Panc1 (cell line): ENCODE measurements at regions not wholly inside any gene's neighbourhood (a gene's known extent, or its start where the extent isn't known, plus 50 kb on each side); places are given as distances from the start of the nearest gene placed in this dataset.
A peak's percentile ranks its signal among the peaks of the same experiment; 100 is the strongest.

Experiments
- ATAC-seq: fragments of 200-7000 bp; cut with Tn5 transposase; 2 replicates; pipeline ENCODE4 v1.9.1; 2020; ENCODE audit warnings: mild to moderate bottlenecking, moderate library complexity
- BruUV-seq: library from RNA; stranded (reverse); fragments of 400-500 nt; replicated peaks from 2 replicates; lab custom pipeline; 2021; lab: Mats Ljungman, UMichigan
- CTCF ChIA-PET: fragments of 300-600 bp; sonication (Branson Sonifier 250); formaldehyde crosslinking; loops from one replicate; lab custom pipeline; 2022; ENCODE audit warnings: antibody characterized with exemption; lab: Charles Lee
- POLR2A ChIA-PET: fragments of 300-600 bp; sonication (Branson Sonifier 250); formaldehyde crosslinking; loops from one replicate; lab custom pipeline; 2022; ENCODE audit warnings: antibody characterized with exemption; lab: Charles Lee
- DNase-seq: peaks from one replicate; pipeline ENCODE4 v3.0.0-alpha.2; 2010; ENCODE audit warnings: low read depth, low spot score
- H3K27ac ChIP-seq: 2 replicates; pipeline ENCODE4 v1.5.1; 2011; ENCODE audit warnings: mild to moderate bottlenecking, low read length, inconsistent platforms
- H3K27me3 ChIP-seq: fragments of 200-500 bp; sonication (Bioruptor generic); 2 replicates; pipeline ENCODE4 v1.6.0; 2014; ENCODE audit warnings: low read length, inconsistent platforms; ENCODE audit not compliant: control insufficient read depth, insufficient read depth
- H3K36me3 ChIP-seq: fragments of 200-500 bp; sonication (Bioruptor generic); 2 replicates; pipeline ENCODE4 v1.5.1; 2014; ENCODE audit warnings: inconsistent platforms, mild to moderate bottlenecking, low read length, moderate library complexity; ENCODE audit not compliant: control insufficient read depth, insufficient read depth
- H3K4me1 ChIP-seq: 2 replicates; pipeline ENCODE4 v1.5.1; 2011; ENCODE audit warnings: inconsistent platforms, mild to moderate bottlenecking, low read length, moderate library complexity; ENCODE audit not compliant: control insufficient read depth, insufficient read depth
- H3K4me3 ChIP-seq, 2 experiments: 2 replicates each; pipeline ENCODE4 v1.5.1; 2011 to 2012; ENCODE audit warnings: low read depth in 2 of 2, low read length in 2 of 2, mild to moderate bottlenecking in 2 of 2, inconsistent platforms in 1 of 2, moderate library complexity in 1 of 2
- H3K9me3 ChIP-seq: fragments of 200-500 bp; sonication (Bioruptor generic); 2 replicates; pipeline ENCODE4 v1.5.1; 2014; ENCODE audit warnings: low read depth, mild to moderate bottlenecking, inconsistent platforms, low read length, moderate library complexity; ENCODE audit not compliant: control insufficient read depth, insufficient read depth
- POLR2AphosphoS5 ChIP-seq: IDR thresholded peaks from 2 replicates; pipeline ENCODE4 v1.6.1; 2012; ENCODE audit warnings: mild to moderate bottlenecking, low read depth, low read length, moderate library complexity
- SIN3A ChIP-seq: IDR thresholded peaks from 2 replicates; pipeline ENCODE4 v1.6.1; 2012; ENCODE audit warnings: low read depth, mild to moderate bottlenecking, low read length, moderate library complexity, borderline replicate concordance; ENCODE audit not compliant: insufficient read depth
- TCF7L2 ChIP-seq: IDR thresholded peaks from 2 replicates; pipeline ENCODE4 v1.6.1; 2011; ENCODE audit warnings: mild to moderate bottlenecking, low read depth, low read length, inconsistent platforms
- in situ Hi-C: cut with HindIII; loops from 2 replicates; pipeline ENCODE4 v1.10.0; 2016; ENCODE audit warnings: low sequenced_read_pairs, low pct_unique_long_range_greater_than_20kb
- intact Hi-C: fragments of 100-400 bp; cut with micrococcal nuclease; formaldehyde crosslinking; loops from one replicate; pipeline ENCODE4 v1.10.0; 2022; ENCODE audit not compliant: unreplicated experiment
- TF ChIP-seq, protein P1 (sequence below), 2 experiments: IDR thresholded peaks; 2 replicates each; pipeline ENCODE4 v1.6.1; 2011 to 2012; ENCODE audit warnings: low read depth in 2 of 2, control low read depth in 1 of 2, low read length in 1 of 2, mild to moderate bottlenecking in 1 of 2, moderate library complexity in 1 of 2; ENCODE audit not compliant: insufficient read depth in 1 of 2
- TF ChIP-seq, protein P2 (sequence below): fragments of 450-650 bp; IDR thresholded peaks from 2 replicates; pipeline ENCODE4 v1.5.1; 2017; ENCODE audit warnings: mild to moderate bottlenecking

DNA sequence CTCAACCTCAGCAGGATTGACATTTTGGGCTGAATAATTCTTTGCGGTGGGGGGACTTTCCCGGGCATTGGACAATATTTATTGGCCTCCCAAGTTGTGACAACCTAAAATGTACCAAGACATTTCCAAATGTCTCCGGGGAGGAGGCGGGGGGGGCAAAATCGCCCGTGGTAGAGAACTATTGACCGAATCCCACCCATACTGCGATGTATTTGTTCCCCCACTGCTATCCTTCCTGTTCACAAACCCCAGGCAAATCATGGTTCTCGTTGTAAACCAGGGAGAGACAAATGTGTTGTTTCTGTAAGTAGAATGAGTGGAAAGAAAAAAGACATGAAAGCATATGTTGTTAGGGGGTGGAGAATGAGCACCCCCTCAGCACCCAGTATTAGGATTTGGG, 141.9 kb downstream of the PSAT1 start:
- TF ChIP-seq, protein P1, sequence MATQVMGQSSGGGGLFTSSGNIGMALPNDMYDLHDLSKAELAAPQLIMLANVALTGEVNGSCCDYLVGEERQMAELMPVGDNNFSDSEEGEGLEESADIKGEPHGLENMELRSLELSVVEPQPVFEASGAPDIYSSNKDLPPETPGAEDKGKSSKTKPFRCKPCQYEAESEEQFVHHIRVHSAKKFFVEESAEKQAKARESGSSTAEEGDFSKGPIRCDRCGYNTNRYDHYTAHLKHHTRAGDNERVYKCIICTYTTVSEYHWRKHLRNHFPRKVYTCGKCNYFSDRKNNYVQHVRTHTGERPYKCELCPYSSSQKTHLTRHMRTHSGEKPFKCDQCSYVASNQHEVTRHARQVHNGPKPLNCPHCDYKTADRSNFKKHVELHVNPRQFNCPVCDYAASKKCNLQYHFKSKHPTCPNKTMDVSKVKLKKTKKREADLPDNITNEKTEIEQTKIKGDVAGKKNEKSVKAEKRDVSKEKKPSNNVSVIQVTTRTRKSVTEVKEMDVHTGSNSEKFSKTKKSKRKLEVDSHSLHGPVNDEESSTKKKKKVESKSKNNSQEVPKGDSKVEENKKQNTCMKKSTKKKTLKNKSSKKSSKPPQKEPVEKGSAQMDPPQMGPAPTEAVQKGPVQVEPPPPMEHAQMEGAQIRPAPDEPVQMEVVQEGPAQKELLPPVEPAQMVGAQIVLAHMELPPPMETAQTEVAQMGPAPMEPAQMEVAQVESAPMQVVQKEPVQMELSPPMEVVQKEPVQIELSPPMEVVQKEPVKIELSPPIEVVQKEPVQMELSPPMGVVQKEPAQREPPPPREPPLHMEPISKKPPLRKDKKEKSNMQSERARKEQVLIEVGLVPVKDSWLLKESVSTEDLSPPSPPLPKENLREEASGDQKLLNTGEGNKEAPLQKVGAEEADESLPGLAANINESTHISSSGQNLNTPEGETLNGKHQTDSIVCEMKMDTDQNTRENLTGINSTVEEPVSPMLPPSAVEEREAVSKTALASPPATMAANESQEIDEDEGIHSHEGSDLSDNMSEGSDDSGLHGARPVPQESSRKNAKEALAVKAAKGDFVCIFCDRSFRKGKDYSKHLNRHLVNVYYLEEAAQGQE (IDR thresholded peaks at IDR 0.05; ENCODE audit: insufficient read depth in 1 of 2, low read depth in 2 of 2, low read length in 1 of 2) = no peak
- TF ChIP-seq, protein P2, sequence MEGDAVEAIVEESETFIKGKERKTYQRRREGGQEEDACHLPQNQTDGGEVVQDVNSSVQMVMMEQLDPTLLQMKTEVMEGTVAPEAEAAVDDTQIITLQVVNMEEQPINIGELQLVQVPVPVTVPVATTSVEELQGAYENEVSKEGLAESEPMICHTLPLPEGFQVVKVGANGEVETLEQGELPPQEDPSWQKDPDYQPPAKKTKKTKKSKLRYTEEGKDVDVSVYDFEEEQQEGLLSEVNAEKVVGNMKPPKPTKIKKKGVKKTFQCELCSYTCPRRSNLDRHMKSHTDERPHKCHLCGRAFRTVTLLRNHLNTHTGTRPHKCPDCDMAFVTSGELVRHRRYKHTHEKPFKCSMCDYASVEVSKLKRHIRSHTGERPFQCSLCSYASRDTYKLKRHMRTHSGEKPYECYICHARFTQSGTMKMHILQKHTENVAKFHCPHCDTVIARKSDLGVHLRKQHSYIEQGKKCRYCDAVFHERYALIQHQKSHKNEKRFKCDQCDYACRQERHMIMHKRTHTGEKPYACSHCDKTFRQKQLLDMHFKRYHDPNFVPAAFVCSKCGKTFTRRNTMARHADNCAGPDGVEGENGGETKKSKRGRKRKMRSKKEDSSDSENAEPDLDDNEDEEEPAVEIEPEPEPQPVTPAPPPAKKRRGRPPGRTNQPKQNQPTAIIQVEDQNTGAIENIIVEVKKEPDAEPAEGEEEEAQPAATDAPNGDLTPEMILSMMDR = no peak
- no peak for TF ChIP-seq TCF7L2
- no peak for TF ChIP-seq SIN3A
- no peak for TF ChIP-seq POLR2AphosphoS5
- no peak for ATAC-seq
- Histone ChIP-seq H3K4me1 (no peaks in the 10 kb centered on the region), H3K9me3 (no peaks in the 10 kb centered on the region), H3K36me3 (no peaks in the 10 kb centered on the region), H3K27me3 (no peaks in the 10 kb centered on the region), H3K27ac (no peak overlapping the region), H3K4me3 (no peak overlapping the region)
- intact Hi-C loops = loop anchor here (10.0 kb wide), 2 partner anchors 156 to 686 kb away; no protein-coding TSS in a partner anchor
- ChIA-PET CTCF (no interaction called here), POLR2A (no interaction called here)
- in situ Hi-C loops = no loop called here
- no TSS peak for BruUV-seq
- DNase-seq = no peak

- Histone ChIP-seq H3K27ac (no peak overlapping the region), H3K4me1 (no peaks in the 10 kb centered on the region), H3K4me3 (0 out of 4 replicates have a peak overlapping the region, but pooled peaks of 1 of the 2 experiments have one; percentile 11), H3K27me3 (no peaks in the 10 kb centered on the region), H3K9me3 (no peaks in the 10 kb centered on the region), H3K36me3 (no peaks in the 10 kb centered on the region)
- intact Hi-C loops = loop anchor here (10.0 kb wide), 2 partner anchors 155 to 685 kb away; no protein-coding TSS in a partner anchor
- CTCF ChIA-PET = no interaction called here
- in situ Hi-C loops = no loop called here
- TF ChIP-seq POLR2AphosphoS5 (no peak), TCF7L2 (no peak), SIN3A (no peak)
- TF ChIP-seq, protein P1 (IDR thresholded peaks at IDR 0.05; ENCODE audit: insufficient read depth in 1 of 2, low read depth in 2 of 2, low read length in 1 of 2) = no peak
- TF ChIP-seq, protein P2 = peak; percentile 87
- BruUV-seq = no TSS peak
- POLR2A ChIA-PET = no interaction called here
- ATAC-seq (peak; percentile 90), DNase-seq (peak; percentile 61)
Measured at GRCh38 chr9:78439190-78439865, 142.4 kb downstream of the PSAT1 start.
